ENCODE measurements at regions not wholly inside any gene's neighbourhood (a gene's known extent, or its start where the extent isn't known, plus 50 kb on each side); places are given as distances from the start of the nearest gene placed in this dataset.
"Not testable (repeated sequence)": the region's sequence is repeated elsewhere in the genome, so short reads cannot be mapped to it uniquely, and the experiment has no call there.

GRCh38 chr13:76596216-76596615, 290.0 kb downstream of the KCTD12 start:
- Histone ChIP-seq H3K4me1 (peaks cover 0 to 11% (median 0%) of the 10 kb centered on the region in 9 donors), H3K4me3 (no peak overlapping the region), H3K27me3 (no peaks in the 10 kb centered on the region), H3K9me3 (peaks cover 0 to 7% (median 0%) of the 10 kb centered on the region in 11 donors), H3K27ac (no peak overlapping the region), H3K36me3 (no peaks in the 10 kb centered on the region)
- 92 to 100% methylated on average over 1 of the region's 1 CpG for WGBS, 2 donors
- ATAC-seq (no peak), DNase-seq (no peak)
- no peak for TF ChIP-seq CTCF (IDR thresholded peaks at IDR 0.05)
- intact Hi-C loops (cut with DNase I): no loop called here

- no peaks in the 10 kb centered on the region for H3K36me3 ChIP-seq
- H3K9me3 ChIP-seq: peaks cover 0 to 7% (median 0%) of the 10 kb centered on the region in 11 donors
- H3K4me1 ChIP-seq: peaks cover 0 to 2% (median 0%) of the 10 kb centered on the region in 9 donors
- H3K4me3 ChIP-seq: no peak overlapping the region
- DNase-seq (no peak), ATAC-seq (no peak)
- WGBS, 2 donors: 96 to 100% methylated on average over 1 of the region's 1 CpG
- intact Hi-C loops (cut with DNase I): no loop called here
- TF ChIP-seq CTCF (IDR thresholded peaks at IDR 0.05): no peak
- no peak overlapping the region for H3K27ac ChIP-seq
- no peaks in the 10 kb centered on the region for H3K27me3 ChIP-seq
These were observed 291.8 kb downstream of the KCTD12 start for GRCh38 chr13:76594435-76594834.

- H3K4me1 ChIP-seq: no peaks in the 10 kb centered on the region
- no peak for TF ChIP-seq CTCF (IDR thresholded peaks at IDR 0.05)
- H3K27ac ChIP-seq: no peak overlapping the region
- H3K4me3 ChIP-seq: no peak overlapping the region
- 95 to 97% methylated on average over 4 of the region's 4 CpGs for WGBS, 2 donors
- intact Hi-C loops (cut with DNase I): loop anchor here in 1 of 10 donors (10.0 kb wide), 1 partner anchor 62 kb away; no protein-coding TSS in a partner anchor
- H3K27me3 ChIP-seq: peaks cover 0 to 2% (median 0%) of the 10 kb centered on the region in 7 donors
- H3K9me3 ChIP-seq: peaks cover 0 to 2% (median 0%) of the 10 kb centered on the region in 11 donors
- H3K36me3 ChIP-seq: no peaks in the 10 kb centered on the region
- DNase-seq (no peak), ATAC-seq (no peak)
These were observed 299.4 kb downstream of the KCTD12 start for GRCh38 chr13:76586842-76587241.

- Histone ChIP-seq H3K4me3 (no peak overlapping the region), H3K36me3 (no peaks in the 10 kb centered on the region), H3K4me1 (no peaks in the 10 kb centered on the region), H3K9me3 (peaks cover 0 to 35% (median 14%) of the 10 kb centered on the region in 11 donors), H3K27me3 (no peaks in the 10 kb centered on the region), H3K27ac (no peak overlapping the region)
- DNase-seq (no peak), ATAC-seq (no peak)
- no peak for TF ChIP-seq CTCF (IDR thresholded peaks at IDR 0.05)
- intact Hi-C loops (cut with DNase I): loop anchor here in 1 of 10 donors (10.0 kb wide), 1 partner anchor 55 kb away; no protein-coding TSS in a partner anchor
- 94 to 95% methylated on average over 4 of the region's 4 CpGs for WGBS, 2 donors
These were observed 306.5 kb downstream of the KCTD12 start for GRCh38 chr13:76579701-76580100.

- H3K4me3 ChIP-seq; H3K36me3 ChIP-seq; ATAC-seq; intact Hi-C loops (cut with DNase I); DNase-seq; H3K4me1 ChIP-seq; H3K27ac ChIP-seq; H3K27me3 ChIP-seq: not testable (repeated sequence)
- H3K9me3 ChIP-seq: peaks cover 0 to 41% (median 14%) of the 10 kb centered on the region in 11 donors
- 87 to 88% methylated on average over 5 of the region's 5 CpGs for WGBS, 2 donors
These were observed 310.6 kb downstream of the KCTD12 start for GRCh38 chr13:76575634-76576033.
